ENCODE measurements at regions not wholly inside any gene's neighbourhood (a gene's known extent, or its start where the extent isn't known, plus 50 kb on each side); places are given as distances from the start of the nearest gene placed in this dataset.
A peak's percentile ranks its signal among the peaks of the same experiment; 100 is the strongest.

GRCh38 chr12:93157279-93157678, 220.4 kb upstream of the NUDT4 start:
- DNase-seq, result no peak

DNA sequence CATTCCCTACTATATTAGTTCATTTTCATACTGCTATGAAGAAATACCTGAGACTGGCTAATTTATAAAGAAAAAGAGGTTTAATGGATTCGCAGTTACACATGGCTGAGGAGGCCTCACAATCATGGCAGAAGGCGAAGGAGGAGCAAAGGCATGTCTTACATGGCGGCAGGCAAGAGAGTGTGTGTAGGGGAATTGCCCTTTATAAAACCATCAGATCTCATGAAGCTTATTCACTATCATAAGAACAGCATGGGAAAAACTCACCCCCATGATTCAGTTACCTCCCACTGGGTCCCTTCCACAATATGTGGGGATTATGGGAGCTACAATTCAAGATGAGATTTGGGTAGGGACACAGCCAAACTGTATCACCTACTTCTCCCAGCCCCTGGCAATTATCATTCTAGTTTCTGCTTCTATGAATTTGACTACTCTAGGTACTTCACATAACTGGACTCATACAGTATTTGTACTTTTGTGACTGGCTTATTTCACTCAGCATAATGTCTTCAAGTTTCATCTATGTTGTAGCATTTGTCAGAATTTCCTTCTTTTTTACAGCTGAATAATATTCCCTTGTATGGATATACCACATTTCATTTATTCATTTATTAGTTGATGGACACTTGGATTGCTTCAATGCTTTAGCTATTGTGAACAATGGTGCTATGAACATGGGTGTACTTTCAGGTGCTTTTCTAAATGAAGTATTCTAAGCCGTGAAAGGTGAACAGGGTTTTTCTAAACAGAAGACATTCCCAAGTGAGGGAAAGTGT, 219.5 kb upstream of the NUDT4 start:
- no peak for DNase-seq

GRCh38 chr12:93163260-93164036, 214.3 kb upstream of the NUDT4 start:
- peak; percentile 91 for DNase-seq

GRCh38 chr12:93164103-93164880, 213.4 kb upstream of the NUDT4 start:
- no peak for DNase-seq

DNA sequence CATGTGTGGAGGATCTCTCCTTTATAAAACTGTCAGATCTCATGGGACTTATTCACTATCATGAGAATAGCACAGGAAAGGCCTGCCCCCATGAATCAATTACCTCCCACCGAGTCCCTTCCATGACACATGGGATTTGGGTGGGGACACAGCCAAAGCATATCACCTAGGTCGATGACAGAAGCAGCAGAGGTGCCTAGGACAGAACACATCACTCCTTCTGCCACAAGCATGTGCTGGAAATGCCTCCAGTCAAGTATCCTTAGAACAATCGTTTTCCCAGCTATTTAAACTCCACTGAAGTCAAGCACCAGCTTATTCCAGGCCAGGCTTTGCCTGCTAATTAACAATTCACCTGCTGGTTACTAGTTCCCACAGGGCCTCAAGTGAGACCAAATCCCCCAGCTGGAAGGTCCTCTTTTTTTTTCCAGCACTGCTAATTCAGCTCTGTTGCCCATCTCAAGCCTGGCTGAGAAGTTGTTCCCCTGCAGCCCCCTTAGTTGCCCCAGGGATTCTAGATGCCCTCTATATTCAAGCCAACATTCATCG, 212.3 kb upstream of the NUDT4 start:
- DNase-seq, result no peak

DNA sequence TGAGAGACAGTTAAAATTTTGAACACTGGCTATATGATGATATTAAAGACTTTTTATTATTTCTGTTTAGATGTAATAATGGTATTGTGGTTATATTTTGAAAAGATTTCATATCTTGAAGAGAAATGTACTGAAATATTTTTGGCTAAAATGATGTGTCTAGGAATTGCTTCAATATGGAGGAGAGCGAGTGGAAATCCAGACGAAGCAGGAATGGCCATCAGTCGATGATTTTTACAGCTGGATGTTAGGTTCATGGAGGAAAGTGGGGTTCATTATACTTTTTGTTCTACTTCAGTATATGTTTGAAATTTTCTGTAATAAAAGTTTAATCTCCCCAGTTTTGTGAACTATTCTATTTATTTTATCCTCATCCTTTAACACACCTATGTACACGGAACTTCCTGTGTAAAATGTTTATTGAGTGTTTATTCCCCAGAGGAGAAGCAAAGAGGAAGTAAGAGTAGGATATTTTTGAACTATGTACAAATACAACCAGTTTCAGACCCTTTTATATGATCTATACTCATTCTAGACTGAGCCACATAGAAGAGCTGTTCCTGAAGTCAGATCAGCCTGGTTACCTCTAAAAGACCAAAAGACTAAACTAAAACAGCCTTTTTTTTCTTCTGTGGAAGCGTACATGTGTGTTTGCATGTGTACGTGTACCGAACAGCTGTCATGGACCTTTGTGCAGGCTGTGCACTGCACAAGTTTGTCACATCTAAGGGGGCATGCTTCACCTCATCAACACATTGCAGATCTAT, 211.0 kb upstream of the NUDT4 start:
- DNase-seq, result no peak

DNA sequence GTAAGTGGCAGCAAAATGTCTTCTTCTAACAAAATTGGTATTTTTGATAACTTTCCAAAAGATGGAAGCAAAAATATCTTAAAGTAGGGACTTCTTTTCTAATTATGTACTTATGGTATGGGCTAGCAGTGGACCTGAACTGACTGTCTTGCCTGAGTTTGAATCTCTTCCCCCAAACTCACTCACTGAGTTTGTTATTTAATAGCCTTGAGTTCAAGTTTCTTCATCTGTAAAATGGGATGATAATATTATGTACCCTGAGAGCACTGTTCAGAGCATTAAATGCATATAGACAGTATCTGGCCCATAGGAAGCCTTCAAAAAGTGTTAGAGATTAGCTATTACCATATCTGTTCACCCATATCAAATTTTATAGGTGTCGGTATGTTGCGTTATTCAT, 210.4 kb upstream of the NUDT4 start:
- DNase-seq, result no peak

- no peak for DNase-seq
These were observed 209.8 kb upstream of the NUDT4 start for GRCh38 chr12:93167841-93168492.

- DNase-seq, result no peak
These were observed 209.0 kb upstream of the NUDT4 start for GRCh38 chr12:93168751-93169150.

DNA sequence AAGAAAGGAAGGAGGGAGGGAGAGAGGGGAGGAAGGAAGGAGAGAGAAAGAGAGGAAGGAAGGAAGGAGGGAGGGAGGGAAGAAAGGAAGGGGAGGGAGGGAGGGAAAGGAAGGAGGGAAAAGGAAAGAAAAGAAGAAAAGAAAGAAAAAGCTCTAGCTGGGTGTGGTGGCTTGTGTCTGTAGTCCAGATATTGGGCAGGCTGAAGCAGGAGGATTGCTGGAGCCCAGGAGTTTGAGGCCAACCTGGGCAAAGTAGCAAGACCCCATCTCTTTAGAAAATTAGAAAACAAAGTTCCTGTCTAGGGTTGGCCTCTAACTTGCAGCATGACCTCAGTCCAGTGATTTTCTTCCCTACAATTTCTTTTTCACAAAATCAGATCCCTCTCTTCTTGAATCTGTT, 208.2 kb upstream of the NUDT4 start:
- no peak for DNase-seq

DNA sequence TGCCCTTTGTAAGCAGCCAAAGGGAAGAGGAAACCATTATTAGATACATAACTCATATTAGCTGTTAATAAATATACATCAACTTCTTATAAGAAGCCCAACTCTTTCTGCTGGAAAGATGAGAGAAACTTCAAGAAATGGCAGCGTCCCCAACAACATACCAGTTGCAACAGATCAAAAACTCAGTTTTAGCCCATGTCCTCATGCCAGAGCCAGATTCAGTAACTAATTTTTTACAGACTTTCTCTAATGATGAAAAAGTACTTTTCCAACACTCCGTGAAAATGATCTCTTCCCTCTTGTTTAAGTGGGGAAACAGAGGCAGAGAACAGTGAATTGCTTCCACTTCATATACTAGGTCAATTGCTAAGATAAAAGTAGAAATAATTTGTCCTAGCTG, 206.8 kb upstream of the NUDT4 start:
- no peak for DNase-seq

GRCh38 chr12:93173178-93173957, 204.4 kb upstream of the NUDT4 start:
- peak; percentile 50 for DNase-seq

- DNase-seq, result peak; percentile 65
These were observed 203.7 kb upstream of the NUDT4 start for GRCh38 chr12:93174048-93174447.

- DNase-seq, result no peak
These were observed 203.3 kb upstream of the NUDT4 start for GRCh38 chr12:93174473-93174872.

GRCh38 chr12:93176165-93176564, 201.6 kb upstream of the NUDT4 start:
- DNase-seq, result peak; percentile 77

- no peak for DNase-seq
These were observed 201.1 kb upstream of the NUDT4 start for GRCh38 chr12:93176610-93177126.

DNA sequence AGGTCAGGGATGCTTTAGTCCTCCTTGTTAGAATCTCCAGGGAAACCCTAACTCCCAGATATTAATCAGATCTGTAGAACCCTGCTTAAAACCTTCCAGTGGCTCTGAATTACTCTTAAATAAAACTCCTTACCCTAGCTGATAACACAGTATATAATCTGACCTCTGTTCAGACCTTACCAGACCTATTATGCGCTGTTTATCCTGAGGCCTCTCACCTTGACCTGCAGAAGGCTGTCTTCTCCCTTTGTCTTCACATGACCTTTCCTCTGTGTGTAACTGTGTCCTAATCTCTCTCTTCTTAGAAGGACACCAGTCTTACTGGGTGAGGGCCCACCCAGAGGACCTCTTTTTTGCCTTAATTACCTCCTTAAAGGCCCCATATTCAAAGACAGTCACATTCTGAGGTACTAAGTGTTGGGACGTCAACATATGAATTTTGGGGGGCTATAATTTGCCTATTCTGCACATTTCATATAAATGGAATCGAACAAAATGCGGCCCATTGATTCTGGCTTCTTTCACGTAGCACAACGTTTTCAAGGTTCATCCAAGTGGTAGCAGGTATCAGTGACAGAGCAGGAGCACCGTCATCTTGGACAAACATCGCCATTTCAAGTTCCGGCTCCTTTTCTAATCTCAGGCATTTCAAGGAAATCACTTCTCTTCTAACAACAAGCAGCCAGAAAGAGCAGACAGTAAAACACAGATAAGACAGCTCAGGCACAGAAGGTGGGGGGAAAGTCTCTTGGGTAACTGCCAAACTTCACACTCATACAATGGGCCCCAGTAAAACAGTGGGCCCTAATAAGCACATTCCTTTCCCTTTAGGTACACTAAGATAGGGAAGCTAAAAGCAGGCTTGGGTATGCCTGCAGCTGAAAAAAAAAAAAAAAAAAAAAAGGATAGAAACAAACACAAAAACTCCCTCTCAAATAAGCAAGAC, 200.2 kb upstream of the NUDT4 start:
- DNase-seq, result no peak

- no peak for DNase-seq
These were observed 199.4 kb upstream of the NUDT4 start for GRCh38 chr12:93178154-93178878.

DNA sequence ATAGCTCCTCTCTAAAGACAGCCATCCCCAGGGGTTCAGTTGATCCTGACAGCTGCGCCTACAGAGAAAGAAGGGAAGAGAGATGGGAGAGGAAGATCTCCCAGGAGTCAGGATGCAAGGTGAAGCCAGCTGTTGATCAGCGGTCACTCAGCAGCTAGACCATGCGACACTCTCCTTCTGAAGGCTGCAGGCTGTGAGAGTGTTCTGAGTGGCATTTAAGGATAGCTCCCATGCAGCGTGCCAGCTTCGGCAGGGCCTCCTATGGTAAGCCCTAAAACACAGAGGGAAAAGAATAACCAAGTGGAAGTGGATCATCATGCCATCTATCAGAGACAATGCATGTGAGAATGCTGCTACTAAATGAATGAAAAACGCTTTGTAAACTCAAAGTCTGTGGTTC, 197.9 kb upstream of the NUDT4 start:
- no peak for DNase-seq

Measured in fibroblast of skin of back (primary cell).